ENCODE measurements at regions not wholly inside any gene's neighbourhood (a gene's known extent, or its start where the extent isn't known, plus 50 kb on each side); places are given as distances from the start of the nearest gene placed in this dataset.
A peak's percentile ranks its signal among the peaks of the same experiment; 100 is the strongest.

DNA sequence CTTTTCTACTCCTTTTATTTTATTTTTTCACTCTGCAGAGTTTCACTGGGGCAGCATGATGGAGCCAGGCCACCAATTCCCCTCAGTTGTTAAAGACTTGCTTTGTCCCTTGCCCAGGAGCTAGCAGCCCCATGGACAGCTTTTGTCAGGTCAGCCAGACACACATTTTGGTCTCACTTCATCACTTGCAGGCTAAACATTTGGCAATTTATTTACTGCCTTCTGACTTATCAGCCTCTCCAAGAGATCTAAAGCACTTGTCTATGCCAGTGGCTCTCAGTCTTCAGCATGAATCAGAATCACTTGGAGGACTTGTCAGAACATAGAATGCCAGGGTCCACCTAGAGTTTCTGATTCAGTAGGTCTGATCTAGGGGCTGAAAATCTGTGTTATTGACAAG is 66.4 kb upstream of the GDF10 start:
- no peak for DNase-seq (ENCODE audit: low spot score)
- peaks cover 0 to 6% of the 10 kb centered on the region in 2 donors for H3K9me3 ChIP-seq
- peaks cover 0 to 12% of the 10 kb centered on the region in 2 donors for H3K4me1 ChIP-seq
- H3K27ac ChIP-seq, result no peak overlapping the region
- H3K27me3 ChIP-seq, result no peaks in the 10 kb centered on the region
- no peak for TF ChIP-seq CTCF (IDR thresholded peaks at IDR 0.05)
- H3K4me3 ChIP-seq, result no peak overlapping the region
- H3K36me3 ChIP-seq, result no peaks in the 10 kb centered on the region

GRCh38 chr10:47235484-47235883 is 64.5 kb upstream of the GDF10 start:
- Histone ChIP-seq H3K4me3 (no peak overlapping the region), H3K9me3 (no peaks in the 10 kb centered on the region), H3K36me3 (no peaks in the 10 kb centered on the region), H3K27me3 (no peaks in the 10 kb centered on the region), H3K4me1 (peaks cover 0 to 12% of the 10 kb centered on the region in 2 donors), H3K27ac (no peak overlapping the region)
- no peak for TF ChIP-seq CTCF (IDR thresholded peaks at IDR 0.05)
- no peak for DNase-seq (ENCODE audit: low spot score)

DNA sequence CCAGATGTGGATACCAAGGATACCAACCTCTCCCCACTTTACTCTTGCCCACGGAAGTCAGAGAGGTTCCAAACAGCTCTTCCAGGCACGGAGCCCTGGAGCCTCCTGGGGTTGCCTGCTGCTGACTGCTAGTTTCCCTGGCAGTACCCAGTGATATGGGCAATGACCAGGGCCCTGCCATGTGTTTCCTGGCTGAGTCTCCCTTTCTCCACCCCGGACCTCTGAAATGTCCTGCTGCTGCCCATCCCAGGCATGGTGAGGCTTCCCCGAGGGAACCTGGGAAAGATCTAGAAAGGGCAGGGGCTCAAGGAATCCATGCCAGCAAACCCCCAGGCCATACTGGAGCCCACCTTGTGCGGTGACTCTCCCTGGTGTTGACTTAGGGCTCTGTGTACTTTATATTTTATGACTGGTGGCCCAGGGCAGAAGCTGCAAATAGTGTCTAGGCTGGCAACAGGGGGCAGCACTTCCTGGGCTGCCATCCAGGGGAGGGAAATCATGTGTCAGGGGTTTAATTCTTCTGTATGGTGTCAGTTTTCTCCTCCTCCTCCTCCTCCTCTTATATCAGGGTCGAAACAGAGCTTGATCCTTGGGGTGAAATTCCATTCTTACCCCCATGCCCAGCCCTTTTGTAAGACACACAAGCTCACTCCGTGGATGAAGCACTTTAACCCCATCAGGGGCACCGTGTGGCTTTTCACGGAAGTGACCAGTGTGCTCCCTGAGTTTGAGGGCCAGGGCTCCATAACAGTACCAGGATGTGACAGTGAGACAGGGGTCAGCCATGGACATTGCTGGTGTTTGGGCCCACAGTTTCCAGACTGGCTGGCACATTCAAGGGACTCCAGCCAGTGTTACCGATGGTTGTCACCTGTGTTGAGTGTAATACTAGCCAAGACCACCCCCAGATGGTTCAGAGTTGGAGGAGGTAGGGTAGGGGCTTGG is 62.4 kb upstream of the GDF10 start:
- H3K4me1 ChIP-seq, result peaks cover 0 to 12% of the 10 kb centered on the region in 2 donors
- no peak overlapping the region for H3K27ac ChIP-seq
- H3K27me3 ChIP-seq, result no peaks in the 10 kb centered on the region
- H3K9me3 ChIP-seq, result no peaks in the 10 kb centered on the region
- DNase-seq (ENCODE audit: low spot score), result peak; percentile 44
- TF ChIP-seq CTCF (IDR thresholded peaks at IDR 0.05), result no peak
- H3K4me3 ChIP-seq, result no peak overlapping the region
- no peaks in the 10 kb centered on the region for H3K36me3 ChIP-seq

DNA sequence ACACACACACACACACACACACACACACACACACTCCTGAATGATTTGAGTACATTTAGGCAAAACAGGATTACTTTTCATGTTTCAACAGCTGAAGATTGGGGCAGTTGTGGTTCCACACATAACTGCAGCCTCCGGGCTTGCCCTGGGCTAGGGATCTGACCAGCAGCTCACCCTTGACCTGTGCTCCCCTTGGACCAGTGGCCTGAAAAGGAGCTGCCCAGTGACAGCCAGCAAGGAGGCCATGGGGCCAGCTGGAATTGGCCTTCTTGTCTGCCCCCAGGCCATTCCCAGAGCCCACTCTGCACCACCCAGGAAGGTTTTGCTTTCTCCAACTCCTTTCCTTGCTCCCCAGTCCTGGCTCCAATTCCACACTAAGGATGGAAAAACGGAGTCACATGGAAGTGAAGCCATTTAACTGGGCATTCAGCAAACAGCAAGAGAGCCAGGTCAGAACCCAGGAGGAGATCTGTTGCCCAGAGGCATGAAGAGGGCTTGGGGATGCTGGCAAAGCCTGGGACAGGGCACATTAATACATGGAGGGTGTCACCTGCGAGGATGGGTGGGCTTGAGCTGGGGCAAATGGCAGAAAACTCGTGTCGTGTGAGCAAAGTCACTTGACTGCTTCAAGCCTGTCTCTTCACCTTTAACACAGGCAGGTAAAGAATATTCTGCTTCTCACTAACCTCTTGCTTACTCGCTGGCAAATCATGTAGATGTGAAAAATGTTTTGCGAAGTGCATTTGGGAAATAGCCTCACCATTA is 61.5 kb upstream of the GDF10 start:
- Histone ChIP-seq H3K36me3 (no peaks in the 10 kb centered on the region), H3K4me3 (no peak overlapping the region), H3K4me1 (peaks cover 0 to 6% of the 10 kb centered on the region in 2 donors), H3K9me3 (no peaks in the 10 kb centered on the region), H3K27ac (no peak overlapping the region), H3K27me3 (no peaks in the 10 kb centered on the region)
- no peak for TF ChIP-seq CTCF (IDR thresholded peaks at IDR 0.05)
- no peak for DNase-seq (ENCODE audit: low spot score)

DNA sequence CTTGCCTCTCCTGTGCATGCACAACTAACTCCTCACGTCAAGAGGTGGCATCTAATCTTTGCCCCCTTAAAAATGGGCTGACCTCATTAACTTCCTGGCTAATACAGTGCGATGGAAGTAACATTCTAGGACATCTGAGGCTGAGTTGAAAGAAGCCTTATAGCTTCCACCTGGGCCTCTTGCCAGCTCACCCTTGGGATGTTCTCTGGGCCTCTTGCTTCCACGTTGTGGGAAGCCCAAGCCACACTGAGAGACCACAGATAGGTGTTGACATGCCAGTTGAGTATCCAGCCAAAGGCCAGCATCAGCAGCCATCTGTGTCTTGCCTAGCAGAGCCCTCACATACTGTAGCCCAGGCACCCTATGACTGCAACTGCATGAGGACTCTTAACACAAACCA is 60.8 kb upstream of the GDF10 start:
- Histone ChIP-seq H3K27ac (no peak overlapping the region), H3K9me3 (no peaks in the 10 kb centered on the region), H3K4me3 (no peak overlapping the region), H3K36me3 (no peaks in the 10 kb centered on the region), H3K27me3 (no peaks in the 10 kb centered on the region), H3K4me1 (peaks cover 0 to 1% of the 10 kb centered on the region in 2 donors)
- no peak for DNase-seq (ENCODE audit: low spot score)
- TF ChIP-seq CTCF (IDR thresholded peaks at IDR 0.05), result no peak

All from right atrium auricular region (tissue), 2 donors.